Neuronal stem cell (in vitro differentiated cells): ENCODE measurements at regions not wholly inside any gene's neighbourhood (a gene's known extent, or its start where the extent isn't known, plus 50 kb on each side); places are given as distances from the start of the nearest gene placed in this dataset.

ENCODE experiments used
- DNase-seq: peaks from one replicate; pipeline ENCODE4 v3.0.0-alpha.2; 2013; ENCODE audit warnings: low spot score
- H2AFZ ChIP-seq: one replicate; pipeline ENCODE4 v1.6.1; 2013; ENCODE audit warnings: mild to moderate bottlenecking, low read length, inconsistent platforms
- H2AK5ac ChIP-seq: 2 replicates; pipeline ENCODE4 v1.6.1; 2013; ENCODE audit warnings: low read depth, mild to moderate bottlenecking, inconsistent platforms, low read length, moderate library complexity, mixed read lengths
- H2BK120ac ChIP-seq: 2 replicates; pipeline ENCODE4 v1.6.1; 2013; ENCODE audit warnings: low read depth, mild to moderate bottlenecking, inconsistent platforms, low read length, moderate library complexity, mixed read lengths
- H2BK12ac ChIP-seq: one replicate; pipeline ENCODE4 v1.6.1; 2013; ENCODE audit warnings: low read length, inconsistent platforms
- H2BK15ac ChIP-seq: 2 replicates; pipeline ENCODE4 v1.6.1; 2013; ENCODE audit warnings: mild to moderate bottlenecking, low read length, inconsistent platforms, mixed read lengths
- H2BK5ac ChIP-seq: one replicate; pipeline ENCODE4 v1.6.1; 2013; ENCODE audit warnings: inconsistent platforms, mild to moderate bottlenecking, low read length, moderate library complexity
- H3K14ac ChIP-seq: one replicate; pipeline ENCODE4 v1.6.1; 2013; ENCODE audit warnings: low read length, inconsistent platforms
- H3K18ac ChIP-seq: 2 replicates; pipeline ENCODE4 v1.6.1; 2013; ENCODE audit warnings: low read length, inconsistent platforms
- H3K23ac ChIP-seq: 2 replicates; pipeline ENCODE4 v1.6.1; 2013; ENCODE audit warnings: low read depth, mild to moderate bottlenecking, mixed read lengths, low read length, inconsistent platforms; ENCODE audit not compliant: poor library complexity
- H3K27ac ChIP-seq: replicated peaks from 3 replicates; pipeline ENCODE4 v1.5.1; 2013; ENCODE audit warnings: low read length, inconsistent platforms
- H3K27me3 ChIP-seq, 3 experiments: 2 replicates each; pipeline ENCODE4 v1.6.1; 2013; ENCODE audit warnings: low read length in 3 of 3, mild to moderate bottlenecking in 2 of 3, inconsistent platforms in 1 of 3, low read depth in 1 of 3, mixed read lengths in 1 of 3, moderate library complexity in 1 of 3; ENCODE audit not compliant: control insufficient read depth in 3 of 3, insufficient read depth in 3 of 3
- H3K36me3 ChIP-seq, 2 donors: replicated peaks in 1 of 2; 2 replicates each; pipeline ENCODE4 v1.6.1; 2013; ENCODE audit warnings: low read length in 2 of 2; ENCODE audit not compliant: control insufficient read depth in 2 of 2, insufficient read depth in 2 of 2
- H3K4ac ChIP-seq: 2 replicates; pipeline ENCODE4 v1.6.1; 2013; ENCODE audit warnings: inconsistent platforms, mild to moderate bottlenecking, low read length, moderate library complexity
- H3K4me1 ChIP-seq, 2 donors: 1 replicate in 1 of 2; 2 replicates in 1 of 2; pipeline ENCODE4 v1.6.1; 2013; ENCODE audit warnings: low read length in 2 of 2, low read depth in 1 of 2; ENCODE audit not compliant: control insufficient read depth in 2 of 2, insufficient read depth in 1 of 2
- H3K4me2 ChIP-seq: one replicate; pipeline ENCODE4 v1.6.1; 2013; ENCODE audit warnings: mild to moderate bottlenecking, low read length, inconsistent platforms; ENCODE audit not compliant: insufficient read depth, poor library complexity, severe bottlenecking
- H3K4me3 ChIP-seq, 2 donors: 2 replicates each; pipeline ENCODE4 v1.5.1; 2013; ENCODE audit warnings: low read length in 2 of 2, mild to moderate bottlenecking in 2 of 2, inconsistent platforms in 1 of 2, moderate library complexity in 1 of 2
- H3K79me1 ChIP-seq: one replicate; pipeline ENCODE4 v1.6.1; 2013; ENCODE audit warnings: low read depth, mild to moderate bottlenecking, inconsistent platforms, low read length, moderate library complexity
- H3K9ac ChIP-seq: one replicate; pipeline ENCODE4 v1.6.1; 2013; ENCODE audit warnings: mild to moderate bottlenecking, low read depth, low read length, inconsistent platforms; ENCODE audit not compliant: poor library complexity
- H3K9me3 ChIP-seq, 2 donors: replicated peaks in 1 of 2; 2 replicates each; pipeline versions ENCODE3 to v1.6.1; 2013; ENCODE audit warnings: low read length in 2 of 2, mild to moderate bottlenecking in 2 of 2, inconsistent platforms in 1 of 2, low read depth in 1 of 2, mixed read lengths in 1 of 2, moderate library complexity in 1 of 2; ENCODE audit not compliant: control insufficient read depth in 2 of 2, insufficient read depth in 1 of 2
- H4K8ac ChIP-seq: one replicate; pipeline ENCODE4 v1.6.1; 2013; ENCODE audit warnings: low read depth, mild to moderate bottlenecking, inconsistent platforms, low read length, moderate library complexity
- H4K91ac ChIP-seq: one replicate; pipeline ENCODE4 v1.6.1; 2013; ENCODE audit warnings: low read length, low read depth, mild to moderate bottlenecking, inconsistent platforms; ENCODE audit not compliant: poor library complexity
- WGBS, 2 donors: extraction: QIAGEN DNeasy Blood & Tissue Kit; methylation state at CpG; one replicate each; pipeline ENCODE4 v1.1.7; 2013; ENCODE audit warnings: missing lambda C conversion rate in 2 of 2, mixed read lengths in 1 of 2; ENCODE audit not compliant: insufficient read length in 2 of 2, insufficient replicate concordance in 1 of 2; ENCODE audit errors: extremely low coverage in 2 of 2; 5-methylcytosine and 5-hydroxymethylcytosine counted together

- no peak overlapping the region for H2BK5ac ChIP-seq
- DNase-seq: no peak
These were observed 98.8 kb upstream of the CD82 start for GRCh38 chr11:44466531-44467205.

GRCh38 chr11:44467413-44467812 lies 98.0 kb upstream of the CD82 start:
- Histone ChIP-seq H3K27ac (peak overlapping the region; percentile 15), H3K79me1 (peaks cover 1% of the 10 kb centered on the region), H4K91ac (no peak overlapping the region), H2BK15ac (peak overlapping the region; percentile 16), H3K18ac (peak overlapping the region; percentile 89), H3K9ac (no peak overlapping the region), H2BK5ac (no peak overlapping the region), H3K4me1 (peaks cover 0 to 10% of the 10 kb centered on the region in 2 donors), H3K36me3 (no peaks in the 10 kb centered on the region), H3K27me3 (no peaks in the 10 kb centered on the region), H3K4me3 (no peak overlapping the region), H2BK120ac (no peak overlapping the region), H3K9me3 (peaks cover 0 to 9% of the 10 kb centered on the region in 2 donors), H2AFZ (no peak overlapping the region), H3K23ac (no peak overlapping the region), H2AK5ac (no peak overlapping the region), H3K14ac (no peak overlapping the region), H3K4ac (no peak overlapping the region), H3K4me2 (no peak overlapping the region), H2BK12ac (no peak overlapping the region), H4K8ac (no peak overlapping the region)
- no CpG with 5 or more reads among the region's 1 CpG for WGBS, 2 donors
- DNase-seq: no peak

More at GRCh38 chr11:44466531-44467205, 98.8 kb upstream of the CD82 start:
- Histone ChIP-seq H4K8ac (no peak overlapping the region), H3K4ac (no peak overlapping the region), H2BK12ac (no peak overlapping the region), H3K79me1 (peaks cover 1% of the 10 kb centered on the region), H3K14ac (no peak overlapping the region), H3K9ac (no peak overlapping the region), H2BK15ac (no peak overlapping the region), H3K4me1 (peaks cover 0 to 10% of the 10 kb centered on the region in 2 donors), H3K27me3 (no peaks in the 10 kb centered on the region), H3K23ac (no peak overlapping the region), H3K4me3 (no peak overlapping the region), H2BK120ac (no peak overlapping the region), H3K4me2 (no peak overlapping the region), H3K36me3 (no peaks in the 10 kb centered on the region), H3K18ac (peak overlapping the region; percentile 89), H2AFZ (no peak overlapping the region), H4K91ac (no peak overlapping the region), H3K27ac (no peak overlapping the region), H2AK5ac (peak overlapping the region; percentile 8), H3K9me3 (peaks cover 0 to 9% of the 10 kb centered on the region in 2 donors)
- no CpG with 5 or more reads among the region's 24 CpGs for WGBS, 2 donors

DNA sequence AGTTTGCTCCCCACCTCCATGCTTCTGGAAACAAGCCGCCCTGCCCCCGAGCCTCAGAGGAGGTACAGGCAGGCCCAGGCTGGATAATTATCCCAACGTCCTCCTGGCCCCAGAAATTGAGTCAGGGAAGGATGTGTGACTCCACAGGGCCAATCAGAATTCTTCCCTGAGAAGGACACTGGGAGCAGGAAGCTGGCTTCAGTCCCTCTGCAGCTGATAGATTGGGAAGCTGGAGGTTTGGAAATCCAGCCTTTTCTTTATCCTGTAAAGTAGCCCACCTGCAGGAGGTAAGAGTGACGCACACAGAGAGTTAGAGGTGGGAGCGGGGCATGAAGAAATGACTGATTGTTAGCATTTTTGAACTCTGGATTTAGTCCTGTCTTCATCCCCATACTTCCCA lies 97.5 kb upstream of the CD82 start:
- no peak overlapping the region for H2BK120ac ChIP-seq
- no peak overlapping the region for H3K14ac ChIP-seq
- no peak overlapping the region for H2AK5ac ChIP-seq
- H3K27ac ChIP-seq: no peak overlapping the region
- peak overlapping the region; percentile 29 for H3K18ac ChIP-seq
- H2BK5ac ChIP-seq: no peak overlapping the region
- no peak overlapping the region for H3K4me3 ChIP-seq
- no peak for DNase-seq
- no peak overlapping the region for H4K91ac ChIP-seq
- H3K27me3 ChIP-seq: no peaks in the 10 kb centered on the region
- no peak overlapping the region for H4K8ac ChIP-seq
- no CpG with 5 or more reads among the region's 5 CpGs for WGBS, 2 donors
- no peak overlapping the region for H3K4me2 ChIP-seq
- no peak overlapping the region for H3K4ac ChIP-seq
- H2AFZ ChIP-seq: no peak overlapping the region
- H3K4me1 ChIP-seq: peaks cover 0 to 10% of the 10 kb centered on the region in 2 donors
- no peak overlapping the region for H2BK12ac ChIP-seq
- no peaks in the 10 kb centered on the region for H3K36me3 ChIP-seq
- H2BK15ac ChIP-seq: no peak overlapping the region
- H3K23ac ChIP-seq: no peak overlapping the region
- H3K79me1 ChIP-seq: peaks cover 1% of the 10 kb centered on the region
- H3K9me3 ChIP-seq: peaks cover 0 to 9% of the 10 kb centered on the region in 2 donors
- no peak overlapping the region for H3K9ac ChIP-seq

DNA sequence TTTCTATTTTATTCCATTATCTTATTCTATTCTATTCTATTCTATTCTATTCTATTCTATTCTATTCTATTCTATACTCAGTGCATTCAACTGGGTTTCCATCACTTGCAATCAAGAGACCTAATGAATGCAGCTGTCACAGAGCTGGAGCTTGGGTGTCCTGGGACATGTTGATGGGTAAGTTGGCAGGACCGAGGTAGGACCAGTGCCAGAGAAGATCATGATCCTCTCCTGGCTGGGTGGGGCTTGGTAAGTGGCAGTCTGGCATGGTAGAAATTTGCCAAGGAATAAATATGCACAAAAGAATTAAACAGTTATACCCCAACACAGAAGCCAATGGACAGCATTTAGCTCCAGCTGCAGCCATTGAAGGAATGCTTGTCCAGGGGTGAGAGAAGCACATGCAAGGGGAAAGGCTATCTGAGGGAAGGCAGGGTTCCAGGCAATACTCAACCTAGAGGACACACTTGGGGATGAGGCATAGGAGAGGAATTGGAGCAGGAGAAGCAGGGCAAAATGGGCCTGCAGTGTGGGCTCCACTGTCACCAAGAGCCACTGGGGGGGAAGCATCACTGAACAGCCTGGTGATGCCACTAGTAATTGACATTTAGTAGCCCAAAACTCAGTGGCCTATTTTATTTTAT lies 97.0 kb upstream of the CD82 start:
- Histone ChIP-seq H3K9me3 (peaks cover 0 to 9% of the 10 kb centered on the region in 2 donors), H4K8ac (no peak overlapping the region), H2BK15ac (no peak overlapping the region), H2AFZ (no peak overlapping the region), H2BK120ac (no peak overlapping the region), H3K4ac (no peak overlapping the region), H3K36me3 (no peaks in the 10 kb centered on the region), H3K23ac (no peak overlapping the region), H3K79me1 (peaks cover 1% of the 10 kb centered on the region), H3K27me3 (no peaks in the 10 kb centered on the region), H3K27ac (no peak overlapping the region), H3K9ac (no peak overlapping the region), H4K91ac (no peak overlapping the region), H3K4me1 (peaks cover 0 to 10% of the 10 kb centered on the region in 2 donors), H2BK12ac (no peak overlapping the region), H3K18ac (no peak overlapping the region), H3K4me3 (no peak overlapping the region), H3K4me2 (no peak overlapping the region), H2AK5ac (no peak overlapping the region), H2BK5ac (no peak overlapping the region), H3K14ac (no peak overlapping the region)
- DNase-seq: no peak
- no CpG with 5 or more reads among the region's 1 CpG for WGBS, 2 donors
